GM23338 (cell line): ENCODE measurements at regions not wholly inside any gene's neighbourhood (a gene's known extent, or its start where the extent isn't known, plus 50 kb on each side); places are given as distances from the start of the nearest gene placed in this dataset.

Source experiments
- CREB1 ChIP-seq: fragments of 250-450 bp; sonication (Bioruptor Pico); IDR thresholded peaks from 2 replicates; pipeline ENCODE4 v1.5.0; 2020; ENCODE audit warnings: low read depth, mild to moderate bottlenecking, moderate library complexity
- CTCF ChIP-seq, 2 experiments: fragments of 200-600 bp in 1 of 2; sonication (generic) in 1 of 2; conservative IDR thresholded peaks; 2 replicates each; pipeline versions ENCODE4 v1.5.1 to v1.6.1; 2016 to 2017; ENCODE audit warnings: antibody characterized with exemption in 2 of 2, low read depth in 2 of 2, mild to moderate bottlenecking in 2 of 2, moderate library complexity in 1 of 2
- ETS1 ChIP-seq: IDR thresholded peaks from 2 replicates; pipeline ENCODE4 v1.6.1; 2016; ENCODE audit warnings: antibody characterized with exemption
- EZH2 ChIP-seq: fragments of 200-600 bp; sonication (generic); IDR thresholded peaks from one replicate; pipeline ENCODE4 v1.8.0; 2017; ENCODE audit warnings: antibody characterized with exemption, mild to moderate bottlenecking, low read depth; ENCODE audit not compliant: unreplicated experiment
- EZH2phosphoT487 ChIP-seq: fragments of 200-600 bp; sonication (generic); IDR thresholded peaks from one replicate; pipeline ENCODE4 v1.8.1; 2018; ENCODE audit warnings: antibody characterized with exemption; ENCODE audit not compliant: unreplicated experiment
- JUNB ChIP-seq: IDR thresholded peaks from one replicate; pipeline ENCODE4 v1.6.1; 2016; ENCODE audit warnings: antibody characterized with exemption; ENCODE audit not compliant: unreplicated experiment
- NANOG ChIP-seq: IDR thresholded peaks from 2 replicates; pipeline ENCODE4 v1.6.1; 2016; ENCODE audit warnings: antibody characterized with exemption, borderline replicate concordance
- POLR2AphosphoS5 ChIP-seq: IDR thresholded peaks from 2 replicates; pipeline ENCODE4 v1.6.1; 2016; ENCODE audit warnings: antibody characterized with exemption, low read depth
- REST ChIP-seq: IDR thresholded peaks from one replicate; pipeline ENCODE4 v1.6.1; 2018; ENCODE audit warnings: antibody characterized with exemption; ENCODE audit not compliant: unreplicated experiment
- ZNF331 ChIP-seq: fragments of 250-450 bp; sonication (Bioruptor Pico); IDR thresholded peaks from 2 replicates; pipeline ENCODE4 v1.5.0; 2020; ENCODE audit warnings: low read depth, mild to moderate bottlenecking, moderate library complexity
- ZNF462 ChIP-seq: fragments of 250-450 bp; sonication (Bioruptor Pico); IDR thresholded peaks from 2 replicates; pipeline ENCODE4 v1.5.0; 2020; ENCODE audit warnings: mild to moderate bottlenecking, moderate library complexity

- TF ChIP-seq CTCF (conservative IDR thresholded peaks at IDR 0.05; ENCODE audit: low read depth in 2 of 2) (no peak), POLR2AphosphoS5 (no peak), EZH2phosphoT487 (no peak), ETS1 (no peak), EZH2 (no peak), JUNB (no peak), REST (no peak), NANOG (no peak), CREB1 (no peak), ZNF462 (CRISPR knock-in tag) (no peak), ZNF331 (CRISPR knock-in tag) (no peak)
Observed at GRCh38 chr7:52547308-52547910, 488.0 kb upstream of the POM121L12 start.
